Neural progenitor cell (in vitro differentiated cells): ENCODE measurements at regions not wholly inside any gene's neighbourhood (a gene's known extent, or its start where the extent isn't known, plus 50 kb on each side); places are given as distances from the start of the nearest gene placed in this dataset.
"Not testable (repeated sequence)": the region's sequence is repeated elsewhere in the genome, so short reads cannot be mapped to it uniquely, and the experiment has no call there.

Experiments
- CTCF ChIP-seq: fragments of 200-600 bp; sonication (generic); IDR thresholded peaks from 2 replicates; pipeline ENCODE4 v1.5.1; 2017; ENCODE audit warnings: antibody characterized with exemption, mild to moderate bottlenecking
- EZH2 ChIP-seq: fragments of 200-600 bp; sonication (generic); IDR thresholded peaks from 2 replicates; pipeline ENCODE4 v1.6.1; 2017; ENCODE audit warnings: antibody characterized with exemption, mild to moderate bottlenecking, moderate library complexity

DNA sequence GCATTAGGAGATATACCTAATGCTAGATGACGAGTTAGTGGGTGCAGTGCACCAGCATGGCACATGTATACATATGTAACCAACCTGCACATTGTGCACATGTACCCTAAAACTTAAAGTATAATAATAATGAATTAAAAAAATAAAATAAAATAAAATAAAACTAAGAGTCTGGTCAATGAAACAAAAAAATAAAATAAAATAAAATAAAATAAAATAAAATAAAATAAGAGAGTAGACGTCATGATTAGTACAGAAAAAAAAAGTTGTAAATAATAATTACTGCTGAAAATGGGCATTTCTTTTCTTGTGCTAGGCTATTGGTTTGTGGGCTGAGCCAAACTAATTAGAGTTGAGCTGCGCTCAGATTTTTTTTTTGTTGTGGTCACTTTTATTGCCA lies 362.8 kb downstream of the CYLC2 start:
- TF ChIP-seq CTCF, EZH2: not testable (repeated sequence)
